Fibroblast of the conjunctiva (primary cell): ENCODE measurements at regions not wholly inside any gene's neighbourhood (a gene's known extent, or its start where the extent isn't known, plus 50 kb on each side); places are given as distances from the start of the nearest gene placed in this dataset.
A peak's percentile ranks its signal among the peaks of the same experiment; 100 is the strongest.
"Not testable (repeated sequence)": the region's sequence is repeated elsewhere in the genome, so short reads cannot be mapped to it uniquely, and the experiment has no call there.

ENCODE experiments used
- DNase-seq: peaks from one replicate; pipeline ENCODE4 v3.0.0-alpha.2; 2010; ENCODE audit warnings: low read depth

DNA sequence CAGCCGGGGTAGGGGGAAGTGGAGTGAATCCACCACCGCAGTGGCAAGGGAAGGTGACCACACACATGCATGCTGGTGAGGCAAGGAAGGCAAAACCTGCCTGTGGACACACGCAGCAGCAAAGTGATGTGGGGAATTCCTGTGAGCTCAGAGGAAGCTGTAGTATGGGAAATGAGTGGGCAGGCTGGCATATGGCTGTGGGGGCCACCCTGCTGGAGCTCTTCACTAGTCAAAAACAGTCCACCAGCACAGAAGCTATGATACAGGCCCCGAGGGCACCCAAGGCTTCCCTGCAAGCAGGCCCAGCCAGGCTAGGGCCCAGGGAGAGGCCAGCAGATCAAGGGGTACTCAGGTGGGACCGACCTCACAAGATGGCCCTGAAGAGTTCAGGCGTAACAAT is 239.1 kb downstream of the CHM start:
- DNase-seq = no peak

DNA sequence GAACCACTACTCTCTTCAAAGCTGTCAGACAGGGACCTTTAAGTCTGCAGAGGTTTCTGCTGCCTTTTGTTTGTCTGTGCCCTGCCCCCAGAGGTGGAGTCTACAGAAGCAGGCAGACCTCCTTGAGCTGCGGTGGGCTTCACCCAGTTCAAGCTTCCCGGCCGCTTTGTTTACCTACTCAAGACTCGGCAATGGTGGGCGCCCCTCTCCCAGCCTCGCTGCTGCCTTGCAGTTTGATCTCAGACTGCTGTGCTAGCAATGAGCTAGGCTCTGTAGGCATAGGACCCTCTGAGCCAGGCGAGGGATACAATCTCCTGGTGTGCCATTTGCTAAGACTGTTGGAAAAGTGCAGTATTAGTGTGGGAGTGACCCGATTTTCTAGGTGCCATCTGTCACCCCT is 275.0 kb downstream of the CHM start:
- DNase-seq = not testable (repeated sequence)

DNA sequence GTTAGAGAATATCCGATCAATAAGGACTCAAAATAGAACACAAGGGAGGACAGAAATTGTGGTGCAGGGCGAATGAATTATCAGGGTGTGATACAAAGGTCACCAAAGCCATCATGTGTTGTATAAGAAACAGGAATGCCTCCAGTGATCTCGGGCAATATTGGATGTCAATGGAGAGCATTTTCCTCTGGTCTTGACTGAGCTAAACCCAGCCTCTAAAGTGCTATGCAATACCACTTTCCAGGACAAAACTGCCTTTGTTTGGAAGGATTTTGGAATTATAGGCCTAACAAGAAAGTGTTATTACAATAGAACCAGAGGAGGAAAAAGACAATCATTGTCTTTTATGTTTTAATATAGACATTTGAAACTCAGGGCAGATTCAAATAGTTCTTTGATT is 281.7 kb downstream of the CHM start:
- DNase-seq = no peak

DNA sequence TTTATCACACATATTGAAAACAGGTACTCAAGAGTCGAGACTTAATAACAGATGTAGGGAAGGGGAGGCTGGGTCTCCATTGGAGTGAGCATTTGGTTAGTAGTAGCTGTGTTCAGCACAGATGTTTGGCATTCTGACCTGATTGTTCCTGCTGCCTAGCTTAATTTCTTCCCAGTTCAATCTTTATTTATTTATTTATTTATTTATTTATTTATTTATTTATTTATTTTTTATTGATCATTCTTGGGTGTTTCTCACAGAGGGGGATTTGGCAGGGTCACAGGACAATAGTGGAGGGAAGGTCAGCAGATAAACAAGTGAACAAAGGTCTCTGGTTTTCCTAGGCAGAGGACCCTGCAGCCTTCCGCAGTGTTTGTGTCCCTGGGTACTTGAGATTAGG is 324.3 kb downstream of the CHM start:
- DNase-seq = not testable (repeated sequence)

DNA sequence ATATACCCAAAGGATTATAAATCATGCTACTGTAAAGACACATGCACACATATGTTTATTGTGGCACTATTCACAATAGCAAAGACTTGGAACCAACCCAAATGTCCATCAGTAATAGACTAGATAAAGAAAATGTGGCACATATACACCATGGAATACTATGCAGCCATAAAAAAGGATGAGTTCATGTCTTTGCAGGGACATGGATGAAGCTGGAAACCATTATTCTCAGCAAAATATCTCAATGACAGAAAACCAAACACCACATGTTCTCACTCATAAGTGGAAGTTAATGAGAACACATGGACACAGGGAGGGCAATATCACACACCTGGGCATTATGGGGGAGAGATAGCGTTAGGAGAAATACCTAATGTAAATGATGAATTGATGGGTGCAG is 323.8 kb upstream of the POF1B start:
- not testable (repeated sequence) for DNase-seq

DNA sequence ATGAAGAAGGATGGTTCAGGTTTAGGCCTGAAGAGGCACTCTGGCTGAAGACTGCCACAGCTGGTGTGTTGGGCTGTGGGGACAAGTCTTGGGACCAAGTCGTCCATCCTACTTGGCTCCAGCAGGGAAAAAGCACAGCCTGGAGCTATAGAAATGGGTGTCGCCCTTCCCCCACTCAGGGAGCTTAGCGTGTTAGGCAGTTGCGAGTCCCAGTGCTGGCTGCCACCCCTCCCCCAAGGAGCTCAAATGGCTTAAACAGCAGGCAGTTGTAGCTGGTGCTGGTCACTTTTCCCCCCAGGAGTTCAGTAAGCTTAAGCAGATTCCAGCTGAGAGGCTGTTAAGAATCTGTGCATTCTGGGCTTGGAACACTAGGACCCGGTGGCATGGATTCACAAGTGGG is 319.5 kb upstream of the POF1B start:
- no peak for DNase-seq

DNA sequence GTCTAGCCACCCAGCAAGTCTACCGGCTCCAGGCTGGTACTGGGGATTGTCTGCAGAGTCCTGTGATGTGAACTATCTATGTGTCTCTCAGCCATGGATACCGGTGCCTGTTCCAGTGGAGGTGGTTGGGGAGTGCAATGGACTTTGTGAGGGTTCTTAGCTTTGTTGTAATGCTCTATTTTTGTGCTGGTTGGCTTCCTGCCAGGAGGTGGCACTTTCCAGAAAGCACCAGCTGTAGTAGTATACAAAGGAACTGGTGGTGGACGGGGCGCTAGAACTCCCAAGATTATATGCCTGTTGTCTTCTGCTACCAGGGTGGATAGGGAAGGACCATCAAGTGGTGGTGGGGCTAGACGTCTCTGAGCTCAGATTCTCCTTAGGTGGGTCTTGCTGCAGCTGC is 306.4 kb upstream of the POF1B start:
- DNase-seq = no peak

DNA sequence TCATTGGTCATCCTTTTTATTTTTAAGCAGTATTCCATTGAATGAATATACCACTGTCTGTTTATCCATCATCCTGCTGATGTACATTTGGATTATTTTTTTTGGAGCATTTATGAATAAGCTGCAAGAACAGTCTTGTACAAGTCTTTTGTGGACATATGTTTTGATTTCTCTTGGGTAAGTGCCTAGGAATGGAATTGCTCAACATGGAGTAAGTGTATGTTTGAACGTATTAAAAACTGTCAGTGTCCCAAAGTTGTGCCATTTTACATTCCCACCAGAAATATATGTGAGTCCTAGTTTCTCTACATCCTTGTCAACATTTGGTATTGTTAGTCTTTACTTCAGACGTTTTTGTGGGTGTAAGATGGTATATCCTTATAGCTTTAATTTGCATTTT is 287.0 kb upstream of the POF1B start:
- DNase-seq = no peak

DNA sequence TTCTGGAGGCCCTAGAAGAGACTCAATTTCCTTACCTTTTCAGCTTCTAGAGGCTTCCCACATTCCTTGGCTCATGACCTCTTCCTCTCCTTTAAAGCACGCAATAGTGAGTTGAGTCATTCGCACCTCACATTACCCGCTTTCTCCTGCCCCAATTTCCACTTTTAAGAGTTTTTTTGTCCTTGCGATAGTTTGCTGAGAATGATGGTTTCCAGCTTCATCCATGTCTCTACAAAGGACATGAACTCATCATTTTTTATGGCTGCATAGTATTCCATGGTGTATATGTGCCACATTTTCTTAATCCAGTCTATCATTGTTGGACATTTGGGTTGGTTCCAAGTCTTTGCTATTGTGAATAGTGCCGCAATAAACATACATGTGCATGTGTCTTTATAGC is 284.5 kb upstream of the POF1B start:
- DNase-seq = not testable (repeated sequence)

DNA sequence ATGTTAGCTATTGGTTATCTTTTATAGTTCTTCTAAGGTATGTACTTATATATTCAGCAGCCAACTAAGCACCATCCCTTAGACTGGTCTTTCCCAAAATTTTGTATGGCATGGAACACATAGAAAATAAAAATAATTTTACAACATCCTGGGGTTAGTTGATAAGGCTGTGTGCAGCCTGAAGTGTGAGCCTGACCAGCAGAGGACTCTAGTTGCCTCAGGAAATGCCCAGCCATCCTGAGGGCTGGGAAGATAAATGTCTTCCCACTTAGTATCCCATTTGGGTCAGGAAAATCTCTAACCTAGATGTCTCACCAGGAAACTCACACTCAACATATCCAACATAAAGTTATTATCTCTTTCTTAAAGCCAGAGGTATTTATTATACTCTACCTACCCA is 251.4 kb upstream of the POF1B start:
- DNase-seq = no peak

DNA sequence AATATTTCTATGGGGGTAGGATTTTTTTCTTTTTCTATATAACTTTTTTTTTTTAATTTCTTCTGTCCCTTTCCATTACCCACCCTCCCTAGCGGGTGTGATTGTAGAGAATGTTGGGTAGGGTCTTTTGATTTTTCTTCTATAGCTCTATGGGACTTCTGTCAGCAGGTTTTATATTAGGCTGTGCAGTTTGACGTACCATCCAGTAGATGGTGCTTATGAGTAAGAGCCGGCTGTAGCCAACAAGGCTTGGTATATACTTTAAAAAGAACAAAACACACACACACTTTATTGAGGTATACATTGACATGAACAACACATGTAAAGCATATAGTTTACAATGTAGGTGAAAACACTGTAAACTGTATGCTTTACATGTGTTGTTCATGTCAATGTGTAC is 247.9 kb upstream of the POF1B start:
- DNase-seq = no peak

DNA sequence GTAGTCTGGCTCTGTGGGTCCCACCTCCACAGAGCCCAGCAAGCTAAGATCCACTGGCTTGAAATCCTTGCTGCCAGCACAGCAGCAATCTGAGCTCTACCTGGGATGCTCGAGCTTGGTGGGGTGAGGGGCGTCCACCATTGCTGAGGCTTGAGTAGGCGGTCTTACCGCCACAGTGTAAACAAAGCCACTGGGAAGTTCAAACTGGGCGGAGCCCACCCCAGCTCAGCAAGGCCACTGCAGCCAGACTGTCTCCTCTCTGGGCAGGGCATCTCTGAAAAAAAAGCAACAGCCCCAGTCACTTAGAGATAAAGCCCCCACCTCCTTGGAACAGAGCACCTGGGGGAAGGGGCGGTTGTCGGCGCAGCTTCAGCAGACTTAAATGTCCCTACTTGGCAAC is 243.2 kb upstream of the POF1B start:
- no peak for DNase-seq

DNA sequence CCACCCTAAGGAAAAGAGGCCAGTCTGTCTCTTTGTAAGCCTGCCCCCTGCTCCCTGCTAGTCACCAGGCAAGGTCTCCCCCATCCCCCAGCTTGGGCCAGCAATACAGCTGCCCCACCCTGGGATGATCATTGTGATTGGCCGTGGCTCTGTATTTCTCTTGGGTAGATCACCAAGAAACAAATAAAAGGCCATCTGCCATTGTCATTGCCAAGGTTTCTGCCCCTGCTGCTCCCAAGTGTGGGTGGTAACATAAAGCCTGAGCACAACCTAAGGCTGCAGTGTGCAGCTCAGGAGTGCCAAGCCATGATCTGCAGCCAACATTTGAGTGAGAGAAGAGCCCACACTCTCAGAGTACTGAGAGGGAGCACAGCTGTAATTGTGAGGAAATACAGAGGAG is 241.0 kb upstream of the POF1B start:
- no peak for DNase-seq

DNA sequence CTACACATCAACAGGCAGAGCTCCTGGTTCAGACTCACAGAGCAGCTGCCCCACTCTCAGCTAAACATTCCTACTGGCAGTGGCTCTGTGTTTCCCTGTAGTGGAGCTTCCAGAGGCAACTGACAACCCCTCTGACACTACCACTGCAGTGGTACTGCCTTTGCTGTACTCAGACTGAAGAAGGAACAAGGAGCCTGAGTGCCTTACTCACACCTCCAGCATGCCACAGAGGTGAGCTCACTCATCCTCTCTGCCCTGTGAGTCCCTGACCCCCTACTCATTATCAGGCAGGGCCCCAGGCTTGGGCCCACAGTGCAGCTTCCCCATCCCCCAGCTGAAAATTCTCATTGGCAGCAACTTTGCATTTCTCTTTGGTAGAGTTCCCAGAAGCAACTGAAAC is 240.5 kb upstream of the POF1B start:
- DNase-seq = no peak

DNA sequence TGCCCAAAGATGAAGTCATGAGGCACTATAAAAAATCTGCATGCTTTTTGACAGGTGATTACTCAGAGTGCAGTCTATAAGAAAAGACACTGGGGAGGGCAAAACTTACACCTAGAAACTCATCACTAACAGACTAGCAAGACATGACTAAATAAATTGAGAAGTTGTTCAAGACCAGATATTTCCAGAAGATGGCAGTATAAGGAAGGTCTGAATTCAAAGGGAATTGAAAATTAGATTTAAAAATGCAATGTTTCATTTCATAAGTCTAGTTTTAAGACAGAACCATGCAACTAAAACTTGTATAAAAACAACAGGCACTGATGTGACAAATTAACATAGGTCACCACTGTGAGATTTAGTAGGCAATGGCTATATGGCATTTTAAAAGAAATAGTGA is 232.5 kb upstream of the POF1B start:
- peak; percentile 3 for DNase-seq

DNA sequence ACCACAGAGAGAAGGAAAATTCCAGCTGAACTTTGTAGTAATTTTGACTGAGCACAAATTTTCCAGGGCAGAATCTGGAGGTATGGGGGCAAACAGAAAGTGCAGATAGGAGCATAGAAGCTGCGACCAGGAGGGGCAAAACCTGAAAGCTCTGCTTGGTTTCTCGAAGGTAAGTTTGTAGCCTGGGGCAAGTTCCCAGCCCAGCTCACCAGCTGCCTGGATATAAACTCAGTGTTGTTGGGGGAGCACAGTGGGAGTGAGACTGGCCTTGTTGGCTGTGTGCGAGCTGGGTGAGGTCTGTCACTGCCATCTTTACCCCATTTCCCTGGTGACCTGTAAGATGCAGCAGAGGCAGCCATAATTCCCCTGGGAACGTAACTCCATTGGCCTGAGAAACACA is 213.5 kb upstream of the POF1B start:
- DNase-seq = no peak

DNA sequence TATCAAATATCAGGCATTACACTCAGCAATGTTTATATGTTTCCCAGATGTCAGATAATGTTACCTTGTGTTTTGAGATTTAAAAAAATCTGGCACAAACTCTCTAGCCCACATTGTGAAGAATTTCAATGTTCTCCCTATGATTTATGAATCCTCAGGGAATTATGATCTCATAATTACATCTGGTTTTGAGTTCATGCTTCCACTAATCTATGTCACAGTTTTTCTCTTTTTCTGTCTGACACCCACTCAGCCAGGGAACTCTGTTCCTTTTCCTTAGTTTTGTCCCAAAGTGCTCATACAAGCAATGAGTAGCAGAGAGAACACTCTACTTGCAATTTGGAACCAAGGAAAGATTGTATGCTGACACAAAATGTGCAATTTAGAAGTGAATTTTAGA is 212.1 kb upstream of the POF1B start:
- no peak for DNase-seq

DNA sequence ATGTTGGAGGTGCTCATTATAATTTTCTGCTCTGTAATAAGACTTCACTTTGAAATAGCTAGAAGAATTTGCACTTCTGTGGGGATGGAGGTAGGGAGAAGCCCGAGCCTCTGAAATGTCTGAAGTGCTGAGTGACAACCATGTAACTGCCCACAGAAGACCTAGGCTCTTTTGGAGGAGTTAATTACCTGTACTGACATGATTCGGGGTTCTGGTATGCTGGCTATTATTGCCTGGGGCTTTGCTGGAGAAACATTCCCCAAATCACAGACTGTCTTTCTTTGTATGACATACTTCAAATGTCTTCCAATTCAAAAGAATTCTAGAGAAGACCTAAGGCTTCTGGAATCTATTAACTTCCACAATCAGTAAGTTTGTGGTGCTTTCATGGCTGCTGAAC is 211.2 kb upstream of the POF1B start:
- no peak for DNase-seq

DNA sequence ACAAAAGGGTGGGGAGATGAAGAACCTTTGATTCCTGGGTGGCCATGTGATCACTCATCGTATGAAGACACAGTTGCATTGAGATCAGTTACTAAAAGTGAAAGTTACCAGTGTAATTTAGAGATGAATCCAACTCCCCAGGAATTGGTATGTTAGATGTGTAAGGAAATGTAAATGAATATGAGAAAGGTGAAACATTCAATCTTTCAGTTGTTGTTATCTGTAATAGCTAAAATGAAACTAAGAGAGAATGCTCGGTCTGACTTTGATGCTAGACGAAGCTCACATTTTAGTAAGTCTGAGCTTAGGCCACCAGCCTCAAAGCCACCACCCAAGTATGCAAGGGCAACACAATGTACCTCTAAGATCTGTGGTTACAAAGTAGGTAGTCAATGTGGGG is 194.3 kb upstream of the POF1B start:
- no peak for DNase-seq

DNA sequence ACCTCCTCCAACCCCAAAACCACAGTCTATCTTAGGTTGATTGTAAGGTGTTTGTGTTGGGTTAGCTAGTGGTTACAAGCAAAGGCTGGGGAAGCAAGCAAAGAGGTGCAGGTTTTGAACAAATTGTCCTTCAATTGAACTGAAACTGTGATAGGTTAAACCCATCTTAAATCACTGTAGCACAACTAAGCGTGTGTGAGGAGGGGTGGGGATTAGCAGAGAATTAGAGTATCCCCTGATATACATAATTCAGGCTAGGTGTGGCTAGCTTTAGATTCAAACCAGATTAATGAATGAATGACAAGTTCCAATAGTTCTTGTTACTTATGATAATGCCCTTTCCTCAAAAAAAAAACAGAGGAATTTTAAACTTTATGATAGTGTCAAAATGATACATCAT is 191.0 kb upstream of the POF1B start:
- no peak for DNase-seq

DNA sequence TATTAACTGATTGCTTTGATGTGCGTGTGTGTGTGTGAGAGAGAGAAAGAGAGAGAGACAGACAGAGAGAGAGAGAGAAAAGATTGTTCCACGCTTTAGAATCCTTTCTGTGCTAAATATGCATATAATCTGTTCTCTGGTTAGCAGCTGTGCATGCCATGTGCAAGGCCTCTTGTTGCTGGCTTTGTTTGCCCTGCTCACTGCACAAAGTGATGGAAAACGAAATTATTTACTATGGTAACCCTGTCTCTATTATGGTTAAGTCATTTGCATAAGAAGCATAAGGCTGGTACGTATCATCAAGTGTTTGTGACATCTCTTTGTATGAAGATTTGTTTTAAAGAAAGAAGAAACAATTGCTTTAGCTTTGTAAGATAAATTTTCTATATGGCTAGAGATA is 190.2 kb upstream of the POF1B start:
- no peak for DNase-seq

DNA sequence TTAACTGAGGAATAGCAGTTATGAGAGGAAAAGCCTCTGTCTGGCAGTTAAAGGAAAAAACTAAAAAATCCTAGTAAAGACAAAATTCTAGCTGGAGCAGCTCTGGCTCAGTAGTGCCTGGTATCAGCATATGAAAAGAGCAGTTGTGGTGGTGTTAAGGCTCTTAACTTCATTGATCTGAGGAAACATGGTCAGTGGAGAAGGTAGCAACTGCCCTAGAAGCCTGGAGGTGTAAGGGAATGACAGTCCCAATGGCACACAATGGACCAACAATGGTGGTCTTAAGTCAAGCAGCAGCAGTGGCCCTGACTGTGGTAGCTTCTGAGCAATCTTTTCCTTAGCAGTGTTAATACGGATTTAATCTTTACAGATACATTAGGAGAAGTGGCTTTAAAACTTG is 189.6 kb upstream of the POF1B start:
- DNase-seq = no peak

DNA sequence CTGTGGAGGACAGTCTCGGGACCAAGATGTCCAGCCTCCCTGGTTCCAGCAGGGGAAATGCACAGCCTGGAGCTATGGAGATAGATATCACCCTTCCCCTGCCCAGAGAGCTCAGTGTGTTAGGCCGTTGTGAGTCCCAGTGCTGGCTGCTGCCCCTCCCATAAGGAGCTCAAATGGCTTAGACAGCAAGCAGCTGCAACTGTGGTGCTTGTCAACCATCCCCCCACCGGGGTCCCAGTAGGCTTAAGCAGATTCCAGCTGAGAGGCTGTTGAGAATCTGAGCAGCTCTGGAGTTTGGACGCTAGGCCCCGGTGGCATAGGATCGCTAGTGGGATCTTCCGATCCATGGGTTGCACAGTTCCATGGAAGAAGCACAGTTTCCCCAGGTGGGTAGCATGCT is 181.8 kb upstream of the POF1B start:
- no peak for DNase-seq

DNA sequence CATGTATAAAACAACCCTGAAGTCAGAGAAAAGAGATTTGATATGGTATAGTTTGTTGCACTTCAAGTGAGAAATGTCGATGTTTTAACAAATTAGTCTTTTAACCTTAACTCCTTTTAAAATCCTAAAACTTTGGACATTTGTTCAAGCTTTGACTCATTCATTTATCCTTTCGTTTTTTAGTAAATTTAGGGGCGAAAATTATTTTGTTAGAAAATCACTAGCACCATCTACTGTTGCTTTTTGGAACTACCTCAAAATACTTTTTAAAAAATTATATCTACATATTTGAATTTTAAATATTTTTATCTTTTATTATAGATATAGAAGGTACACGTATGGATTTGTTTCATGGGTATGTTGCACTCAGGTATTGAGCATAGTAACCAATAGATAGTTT is 165.1 kb upstream of the POF1B start:
- DNase-seq = no peak

DNA sequence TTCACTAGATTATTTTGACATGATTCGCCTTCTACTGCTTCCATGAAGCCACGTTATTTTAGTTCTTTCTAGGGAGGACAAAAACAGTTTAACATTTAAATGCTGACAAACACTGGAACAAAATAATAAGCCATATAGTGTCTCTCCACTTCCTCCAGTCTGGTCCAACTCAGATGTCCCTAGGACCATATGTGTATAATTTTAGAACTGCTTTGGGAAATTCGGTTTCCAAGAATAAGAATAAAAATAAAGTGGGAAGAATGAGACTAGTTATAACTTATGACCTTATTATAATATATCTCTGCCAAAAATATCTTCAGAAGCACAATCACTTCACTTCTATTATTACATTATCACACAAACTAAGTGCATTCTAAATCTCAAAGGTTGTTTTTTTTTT is 164.4 kb upstream of the POF1B start:
- no peak for DNase-seq
